ENCODE measurements at regions not wholly inside any gene's neighbourhood (a gene's known extent, or its start where the extent isn't known, plus 50 kb on each side); places are given as distances from the start of the nearest gene placed in this dataset.

DNA sequence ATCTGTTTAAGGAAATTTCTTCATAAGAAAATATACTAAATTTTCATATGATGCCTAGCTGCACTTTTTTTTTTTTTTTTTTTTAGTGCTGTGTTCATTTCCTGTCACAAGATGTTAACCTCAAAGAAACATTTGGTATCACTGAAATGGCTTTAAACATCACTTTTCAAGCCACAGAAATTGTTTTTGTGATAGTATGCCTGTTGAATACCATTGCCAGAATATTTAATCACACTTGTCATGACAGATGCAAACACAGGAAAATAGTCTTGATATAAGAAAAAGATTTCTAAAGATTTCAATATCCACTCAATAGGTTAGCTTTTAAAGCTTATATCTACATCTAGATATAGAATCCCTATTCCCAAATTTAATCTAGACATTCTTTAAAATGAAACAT lies 608.5 kb upstream of the AGTR1 start:
- DNase-seq = no peak

DNA sequence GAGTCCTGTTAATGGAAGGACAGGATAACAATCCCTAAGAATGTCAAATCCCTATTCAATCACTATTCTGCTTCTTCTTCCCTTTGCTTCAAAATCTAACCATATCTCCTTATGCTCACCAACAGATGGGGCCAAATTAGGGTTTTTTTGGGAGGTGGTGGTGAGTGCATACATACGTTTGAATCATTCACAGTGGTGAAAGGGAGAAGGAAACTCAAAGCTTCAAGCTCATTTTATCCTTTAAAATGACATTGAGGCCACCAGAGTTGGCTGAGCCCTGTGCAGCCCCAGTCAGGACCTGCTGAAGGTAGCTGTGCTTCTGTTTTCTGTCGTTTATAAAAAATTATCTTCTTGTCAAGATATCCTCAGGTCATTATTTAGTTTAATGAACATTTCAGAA lies 607.5 kb upstream of the AGTR1 start:
- no peak for DNase-seq

- DNase-seq = no peak
These were observed 604.9 kb upstream of the AGTR1 start for GRCh38 chr3:148092624-148093347.

GRCh38 chr3:148093753-148094152 lies 604.0 kb upstream of the AGTR1 start:
- DNase-seq = no peak

DNA sequence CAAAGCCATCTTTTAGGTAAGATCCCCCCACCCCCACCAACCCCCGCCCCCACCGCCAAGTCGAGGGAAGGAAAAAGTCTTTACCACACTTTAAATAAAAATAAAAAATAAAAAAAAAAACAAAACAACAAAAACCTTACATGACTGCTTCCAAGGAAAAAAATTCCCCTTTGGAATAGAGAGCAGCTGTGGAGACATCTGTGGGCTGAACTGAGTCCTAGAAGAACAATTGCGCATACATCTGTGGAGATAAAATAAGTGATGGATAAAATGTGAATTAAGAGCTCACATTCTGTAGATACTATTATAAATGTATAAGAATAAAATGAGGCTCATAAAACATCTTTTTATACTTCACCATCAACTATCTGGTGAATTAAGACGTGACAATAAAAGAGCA lies 601.7 kb upstream of the AGTR1 start:
- DNase-seq = no peak

DNA sequence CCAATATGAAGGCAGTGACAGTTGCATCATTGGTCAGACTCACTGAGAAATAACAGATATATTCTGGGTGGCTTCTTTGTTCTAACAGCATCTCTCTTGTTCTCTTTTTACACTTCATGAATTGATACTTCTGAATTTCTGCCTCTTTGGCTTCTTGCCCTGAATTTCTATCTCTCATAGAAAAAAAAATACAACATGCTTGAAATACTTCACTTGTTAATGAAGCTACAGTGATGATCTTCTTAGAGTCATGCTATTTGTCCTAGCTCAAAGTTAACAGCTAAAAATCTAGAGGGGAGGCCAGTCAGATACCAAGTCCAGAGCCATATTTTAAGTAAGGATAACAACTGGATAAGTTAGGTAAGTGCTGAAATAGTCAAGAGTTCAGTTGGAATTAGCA lies 597.2 kb upstream of the AGTR1 start:
- no peak for DNase-seq

DNA sequence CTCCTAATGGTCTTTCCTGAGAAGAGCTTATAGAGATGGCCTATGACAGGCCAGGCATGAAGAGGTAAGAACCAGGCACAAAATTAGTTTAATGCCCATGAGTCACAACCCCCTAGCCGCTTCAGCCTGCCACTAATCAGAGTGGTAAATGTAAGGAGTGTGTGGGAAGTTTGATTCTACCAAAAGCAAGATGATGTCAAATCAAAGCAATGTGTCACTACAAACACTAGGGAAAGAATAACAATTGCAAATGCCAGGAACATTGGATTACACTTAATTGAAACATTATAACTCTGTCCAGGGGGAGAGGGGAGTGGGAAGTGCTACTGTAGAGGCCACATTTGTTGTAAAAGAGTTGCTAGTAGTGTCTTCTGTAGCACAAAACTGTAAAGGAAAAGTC lies 596.6 kb upstream of the AGTR1 start:
- no peak for DNase-seq

GRCh38 chr3:148102156-148102555 lies 595.5 kb upstream of the AGTR1 start:
- no peak for DNase-seq

GRCh38 chr3:148106062-148106461 lies 591.6 kb upstream of the AGTR1 start:
- DNase-seq = no peak

DNA sequence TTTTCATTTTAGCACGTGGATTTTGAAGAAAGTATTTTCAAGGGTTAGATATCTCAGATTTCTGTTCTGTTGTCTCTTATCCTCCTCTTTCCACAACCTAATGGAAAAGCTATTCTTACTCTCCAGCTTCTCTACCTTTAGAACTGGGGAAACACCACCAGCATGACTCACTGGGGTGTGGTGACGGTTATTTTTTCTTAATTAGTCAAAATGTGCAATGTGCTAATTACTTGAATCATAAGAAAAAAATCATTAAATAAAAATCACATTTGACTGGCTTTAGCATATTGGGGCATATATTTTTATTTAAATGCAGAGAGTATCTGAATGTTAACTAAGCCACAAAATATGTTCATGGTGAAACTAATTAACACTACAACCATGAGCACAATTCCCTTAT lies 570.7 kb upstream of the AGTR1 start:
- no peak for DNase-seq

GRCh38 chr3:148128136-148128535 lies 569.6 kb upstream of the AGTR1 start:
- no peak for DNase-seq

DNA sequence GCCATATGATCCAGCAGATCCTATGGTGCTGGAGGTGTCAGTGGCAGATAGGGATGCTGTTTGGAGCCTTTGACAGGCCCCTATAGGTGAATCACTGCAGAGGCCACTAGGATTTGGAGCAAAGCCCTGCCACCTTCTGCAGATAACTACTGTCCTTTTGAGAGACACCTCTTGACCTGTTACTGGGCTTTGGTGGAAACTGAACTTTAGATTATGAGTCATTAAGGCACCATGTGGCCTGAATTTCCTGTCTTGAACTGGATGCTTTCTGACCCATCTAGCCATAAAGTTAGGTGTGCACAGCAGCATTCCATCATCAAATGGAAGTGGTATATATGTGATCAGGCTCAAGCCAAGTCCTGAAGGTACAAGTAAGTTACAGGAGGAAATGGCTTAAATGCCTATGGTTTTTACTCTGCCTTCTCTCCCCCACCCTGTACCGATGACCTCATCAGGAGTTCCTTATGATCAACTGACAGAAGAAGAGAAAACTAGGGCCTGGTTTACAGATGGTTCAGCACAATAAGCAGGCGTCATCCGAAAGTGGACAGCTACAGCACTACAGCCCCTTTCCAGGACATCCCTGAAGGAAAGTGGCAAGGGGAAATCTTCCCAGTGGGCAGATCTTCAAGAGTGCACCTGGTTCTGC lies 565.6 kb upstream of the AGTR1 start:
- no peak for DNase-seq

DNA sequence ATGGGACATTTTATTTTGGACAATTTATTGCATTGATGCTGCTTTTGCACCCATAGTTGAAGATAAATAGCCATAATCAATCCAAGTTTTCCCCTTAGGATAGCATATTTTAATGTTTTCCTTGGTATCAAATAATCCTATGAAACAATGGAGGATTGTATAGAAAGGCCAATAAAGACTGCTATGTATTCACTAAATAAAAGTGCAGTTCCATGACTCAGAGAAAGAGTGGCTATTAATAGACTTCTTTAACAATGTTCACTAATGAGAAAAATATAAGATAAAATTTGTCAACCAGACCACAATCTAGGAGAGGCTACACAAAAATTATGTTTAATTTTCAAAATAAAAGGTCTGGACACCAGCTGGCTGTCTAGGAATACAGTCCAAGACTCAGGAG lies 560.9 kb upstream of the AGTR1 start:
- no peak for DNase-seq

- DNase-seq = no peak
These were observed 551.5 kb upstream of the AGTR1 start for GRCh38 chr3:148146241-148146640.

DNA sequence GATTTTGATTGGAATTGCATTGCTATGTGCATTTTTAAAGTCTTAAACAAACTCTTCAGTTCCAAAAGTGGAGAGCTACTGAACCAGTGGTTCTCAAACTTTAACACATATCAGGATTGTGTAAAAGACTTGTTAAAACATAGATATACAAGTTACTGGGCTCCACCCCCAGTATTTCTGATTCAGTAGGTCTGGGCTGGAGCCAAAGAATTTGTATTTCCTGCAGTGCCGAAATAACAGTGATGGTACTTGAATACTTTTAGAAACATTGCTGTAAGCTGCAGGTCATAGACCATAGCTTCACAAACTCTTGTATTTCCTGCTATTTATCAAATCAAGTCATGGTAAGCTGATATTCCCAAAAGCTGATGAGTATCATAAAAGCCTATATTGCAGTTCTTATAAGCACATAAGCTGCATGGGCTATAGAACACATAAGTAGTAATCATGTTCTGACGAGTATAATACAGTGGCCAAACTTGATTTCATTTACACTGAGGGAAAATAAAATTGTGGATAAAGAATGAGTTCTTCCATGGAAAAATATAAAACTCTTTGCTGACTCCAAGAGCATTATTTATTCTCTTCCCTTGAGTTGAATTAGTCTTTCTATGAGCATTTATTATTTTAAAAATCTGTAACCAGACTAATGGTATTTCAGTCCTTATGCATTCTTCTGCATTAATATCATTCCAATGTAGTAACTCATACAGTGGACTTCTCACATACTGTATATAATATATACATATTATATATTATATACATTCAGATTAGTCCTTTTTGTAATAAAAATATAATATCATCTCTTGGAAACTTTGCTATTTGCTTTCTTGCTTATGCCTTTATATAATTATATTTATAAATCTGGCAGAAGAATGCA lies 550.5 kb upstream of the AGTR1 start:
- DNase-seq = no peak

- no peak for DNase-seq
These were observed 549.8 kb upstream of the AGTR1 start for GRCh38 chr3:148147903-148148302.

GRCh38 chr3:148149556-148149955 lies 548.1 kb upstream of the AGTR1 start:
- DNase-seq = no peak

- no peak for DNase-seq
These were observed 547.6 kb upstream of the AGTR1 start for GRCh38 chr3:148150141-148150540.

DNA sequence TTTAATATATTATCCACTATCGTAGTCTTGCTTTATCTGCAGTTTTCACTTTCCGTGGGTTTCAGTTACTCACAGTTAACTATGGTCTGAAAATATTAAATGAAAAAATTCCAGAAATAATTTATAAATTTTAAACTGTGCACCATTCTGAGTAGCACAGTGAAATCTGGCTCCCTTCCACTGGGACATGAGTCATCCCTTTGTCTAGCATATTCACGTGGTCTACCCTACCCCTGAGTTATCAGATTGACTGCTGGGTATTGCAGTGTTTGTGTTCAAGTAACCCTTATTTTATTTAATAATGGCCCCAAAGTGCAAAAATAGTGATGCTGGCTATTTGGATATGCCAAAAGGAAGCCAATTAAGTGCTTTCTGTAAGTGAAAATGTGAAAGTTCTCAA lies 539.5 kb upstream of the AGTR1 start:
- peak; percentile 9 to 16 for DNase-seq

DNA sequence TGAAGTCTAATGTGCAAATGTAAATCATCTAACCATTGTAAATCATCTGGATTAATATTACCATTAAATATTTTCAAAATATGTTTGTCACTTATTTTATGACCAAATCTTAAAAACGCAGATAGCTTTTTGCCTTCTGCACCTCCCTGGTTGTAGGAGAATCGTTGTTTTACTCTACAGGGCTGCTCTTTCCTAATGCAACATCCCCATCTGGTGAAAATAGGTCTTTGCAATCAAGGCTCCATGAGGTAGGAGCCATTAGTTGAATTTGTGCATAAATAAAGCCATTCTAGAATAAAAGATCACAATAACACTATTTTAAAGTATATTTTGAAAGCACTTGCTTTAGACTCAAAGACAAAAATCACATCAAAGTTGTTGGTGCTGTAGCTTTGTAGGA lies 535.6 kb upstream of the AGTR1 start:
- DNase-seq = no peak

DNA sequence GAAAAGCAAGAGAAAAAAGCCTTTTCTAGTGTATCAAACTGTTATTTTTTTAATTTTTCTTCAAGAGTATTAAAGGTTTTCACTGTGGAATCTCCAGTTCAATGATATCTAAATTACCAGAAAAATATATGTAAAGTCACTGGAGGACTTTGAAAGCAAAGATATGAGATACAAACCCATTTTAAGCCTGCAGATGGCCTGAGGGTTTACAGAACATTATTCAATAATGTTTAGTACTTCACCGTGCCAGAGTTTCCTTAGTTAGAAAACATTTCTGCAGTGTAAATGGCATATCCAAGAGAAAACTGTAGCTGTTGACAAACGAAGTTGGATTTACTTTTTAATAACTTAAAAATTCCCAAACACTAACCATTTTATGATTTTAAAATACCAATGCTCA lies 529.4 kb upstream of the AGTR1 start:
- DNase-seq = no peak

DNA sequence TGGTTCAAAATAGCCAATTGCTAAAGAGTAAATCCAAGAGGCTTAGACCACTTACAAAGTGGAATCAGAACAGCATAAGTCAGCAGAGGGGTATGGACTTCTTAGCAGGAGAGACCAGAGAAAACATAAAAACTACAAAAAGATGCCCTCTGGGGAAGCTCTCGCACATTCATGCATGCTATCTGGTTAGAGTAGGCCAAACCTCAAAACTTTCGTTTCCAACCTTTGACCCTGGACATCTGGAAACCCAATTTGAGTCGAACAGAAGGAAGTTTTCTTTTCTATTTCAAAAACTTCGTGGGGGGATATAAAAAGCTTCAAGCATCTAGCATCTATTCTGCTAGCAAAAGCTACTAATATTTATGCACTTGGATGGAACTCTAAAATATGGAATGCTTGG lies 523.9 kb upstream of the AGTR1 start:
- DNase-seq = no peak

DNA sequence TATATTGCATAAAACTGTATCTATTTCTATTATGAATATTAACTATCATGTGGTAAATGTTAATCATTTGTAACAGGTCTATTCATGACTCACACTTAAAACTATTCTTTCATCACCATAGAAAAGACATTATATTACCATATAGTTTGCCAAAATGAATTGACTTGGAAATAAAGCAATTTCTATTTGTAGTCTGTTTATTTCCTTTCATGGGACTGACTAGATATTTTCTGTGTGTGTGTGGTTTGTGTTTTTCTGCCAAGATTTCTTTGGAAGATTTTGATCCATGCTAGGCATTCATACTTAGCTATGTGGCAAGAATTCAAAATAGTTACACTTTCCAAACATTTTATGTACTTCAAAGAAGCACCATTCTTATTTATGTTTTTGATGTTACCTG lies 522.5 kb upstream of the AGTR1 start:
- no peak for DNase-seq

DNA sequence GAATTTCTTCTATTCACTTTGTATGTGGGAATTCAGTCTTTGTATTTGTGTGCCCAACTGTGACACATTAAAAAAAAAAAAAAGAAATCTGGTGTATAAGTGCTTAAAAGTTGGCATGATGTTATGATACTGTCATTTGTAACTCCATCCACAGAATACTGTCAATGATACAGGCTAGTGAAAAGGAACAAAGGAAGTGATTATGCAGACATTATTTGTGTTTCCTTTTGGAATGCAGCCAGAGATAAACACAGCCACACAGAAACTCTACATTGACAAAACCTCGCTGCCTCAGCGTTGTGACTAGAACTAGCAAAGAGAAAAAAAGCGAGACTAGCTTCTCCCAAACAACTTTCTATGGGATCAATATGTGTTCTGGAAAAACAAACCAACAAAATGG lies 519.2 kb upstream of the AGTR1 start:
- peak; percentile 6 to 28 for DNase-seq

All from hippocampal formation (tissue), 2 donors.